HG02981 (cell line): ENCODE measurements at regions not wholly inside any gene's neighbourhood (a gene's known extent, or its start where the extent isn't known, plus 50 kb on each side); places are given as distances from the start of the nearest gene placed in this dataset.

Experiments used
- ATAC-seq: cut with Tn5 transposase; IDR thresholded peaks from one replicate; pipeline ENCODE4 v1.9.1; 2021; ENCODE audit warnings: mild to moderate bottlenecking, moderate library complexity; ENCODE audit not compliant: unreplicated experiment

DNA sequence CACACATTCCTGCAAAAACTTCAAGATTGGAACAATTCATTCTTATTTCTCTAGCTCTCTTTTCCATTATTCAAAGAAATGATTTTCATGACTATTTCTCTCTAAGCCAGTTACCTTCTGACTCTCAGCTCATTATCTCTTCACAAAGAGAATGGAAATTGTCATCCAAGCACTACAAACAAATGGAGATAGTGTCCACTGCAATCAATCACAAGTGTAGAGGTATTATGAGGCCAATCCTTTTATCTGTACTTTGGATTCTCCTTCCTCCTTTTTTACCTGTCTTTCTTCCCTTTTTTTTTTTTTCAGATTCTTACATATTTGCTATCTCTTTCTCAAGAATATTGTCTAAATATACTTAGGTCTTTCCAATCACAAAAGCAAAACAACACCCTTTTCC, 497.7 kb upstream of the MEF2C start:
- no peak for ATAC-seq

DNA sequence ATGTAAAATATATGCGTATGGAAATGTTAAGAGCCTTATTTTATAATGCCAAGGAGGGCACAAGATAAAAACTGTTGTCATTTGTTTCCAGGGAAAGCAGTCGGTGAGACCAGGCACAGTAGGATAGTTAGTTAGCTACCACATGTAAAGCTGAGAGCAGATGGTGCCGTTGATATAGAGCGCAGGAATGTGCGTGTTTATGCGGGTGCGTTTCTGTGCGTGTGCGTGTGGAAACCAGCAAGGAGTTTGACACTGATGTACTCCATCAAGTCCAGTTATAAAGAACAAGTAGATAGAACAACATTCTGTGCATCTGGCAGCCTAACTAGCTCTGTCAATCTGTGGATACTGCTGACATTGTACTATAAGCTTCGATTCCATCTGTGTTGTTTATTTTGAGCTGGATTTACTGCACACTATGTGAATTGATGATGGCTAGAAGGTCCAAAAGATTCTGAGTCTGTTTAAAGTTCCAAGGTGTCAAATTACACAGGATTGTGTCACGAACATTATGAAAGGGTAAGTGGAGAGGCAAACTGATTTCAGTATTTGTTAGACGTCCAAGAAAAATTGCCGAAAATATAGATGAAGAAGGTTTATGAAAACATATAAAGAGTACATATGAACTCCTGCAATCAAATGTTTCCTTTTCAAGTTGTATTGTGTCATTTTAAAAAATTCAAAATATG, 494.9 kb upstream of the MEF2C start:
- no peak for ATAC-seq

DNA sequence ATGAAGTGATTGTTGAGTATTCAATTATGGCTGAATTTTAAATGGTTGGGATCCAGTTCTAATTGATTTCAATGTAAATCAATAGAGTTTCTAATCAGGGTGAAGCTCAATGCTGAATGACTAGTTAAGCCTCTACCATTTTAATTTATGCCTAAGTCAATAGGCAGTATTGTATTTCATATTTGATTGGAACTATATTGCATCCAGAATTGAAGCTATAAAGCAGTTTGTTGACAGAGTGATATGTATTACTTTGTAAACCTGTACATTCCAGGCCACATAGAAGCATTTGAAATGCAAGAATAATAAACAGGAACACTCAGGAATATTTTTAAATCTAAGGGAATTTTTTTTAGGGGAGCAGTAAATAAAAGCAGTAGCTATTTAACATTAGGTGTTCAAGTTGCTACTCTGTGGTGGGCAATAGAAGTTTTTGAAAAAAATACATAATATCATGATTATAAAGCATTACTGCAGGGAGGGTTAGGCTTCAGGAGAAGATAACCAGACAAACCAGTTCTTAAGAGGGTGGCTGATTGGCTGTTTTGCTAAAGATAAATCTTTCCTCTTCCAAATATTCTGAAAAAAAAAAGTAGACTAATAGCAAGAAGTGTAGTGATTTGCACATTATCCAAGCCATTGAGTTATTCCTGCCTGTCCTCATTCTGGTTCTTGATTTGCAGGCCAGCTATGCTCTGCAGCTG, 492.0 kb upstream of the MEF2C start:
- ATAC-seq = no peak

DNA sequence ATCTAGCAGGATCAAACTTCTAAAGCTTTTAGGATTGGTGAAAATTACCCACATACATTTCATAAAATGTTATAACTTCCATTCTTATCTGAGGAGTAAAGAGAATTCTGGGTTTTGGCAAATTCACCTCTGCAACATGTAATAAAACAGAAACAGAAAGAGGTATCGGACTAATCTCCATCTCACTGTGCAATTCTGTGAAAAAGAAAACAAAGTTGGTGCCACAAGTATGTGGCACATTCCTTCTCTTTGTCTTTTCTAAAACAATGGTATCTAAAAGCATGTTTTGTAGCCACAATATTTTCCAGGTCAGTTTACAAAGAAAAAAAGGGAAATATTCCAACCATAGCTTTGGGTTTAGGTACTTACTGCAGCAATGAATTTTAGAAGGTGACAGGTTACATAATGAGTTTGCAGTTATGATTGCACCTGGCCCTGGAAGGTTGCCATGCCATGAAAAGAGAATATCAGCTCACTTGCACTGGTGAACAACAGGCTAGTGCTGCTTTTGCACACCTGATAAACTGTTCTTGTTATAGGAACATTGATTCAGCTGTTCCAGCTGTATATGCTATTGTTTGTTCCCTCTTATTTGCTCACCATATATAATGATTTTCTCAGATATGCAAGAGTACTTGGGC, 491.3 kb upstream of the MEF2C start:
- ATAC-seq = no peak

DNA sequence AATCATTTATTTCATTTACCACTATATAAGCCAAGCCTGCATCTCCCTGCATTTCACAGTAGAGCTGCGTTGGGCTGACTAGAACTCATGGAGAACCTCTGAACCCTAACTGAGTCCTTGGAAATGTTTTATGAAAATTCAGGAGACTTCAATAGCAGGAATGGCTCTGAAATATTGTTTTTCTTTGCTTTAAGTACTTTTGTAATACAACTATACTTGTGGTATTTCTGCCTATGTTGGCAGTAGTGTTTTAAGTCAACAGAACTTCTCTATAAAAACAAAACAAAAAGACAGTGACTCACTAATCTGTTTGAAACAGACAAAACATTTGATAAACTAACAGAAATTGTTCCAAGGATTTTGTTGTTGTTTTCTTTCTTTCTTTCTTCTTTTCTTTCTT, 489.2 kb upstream of the MEF2C start:
- no peak for ATAC-seq

DNA sequence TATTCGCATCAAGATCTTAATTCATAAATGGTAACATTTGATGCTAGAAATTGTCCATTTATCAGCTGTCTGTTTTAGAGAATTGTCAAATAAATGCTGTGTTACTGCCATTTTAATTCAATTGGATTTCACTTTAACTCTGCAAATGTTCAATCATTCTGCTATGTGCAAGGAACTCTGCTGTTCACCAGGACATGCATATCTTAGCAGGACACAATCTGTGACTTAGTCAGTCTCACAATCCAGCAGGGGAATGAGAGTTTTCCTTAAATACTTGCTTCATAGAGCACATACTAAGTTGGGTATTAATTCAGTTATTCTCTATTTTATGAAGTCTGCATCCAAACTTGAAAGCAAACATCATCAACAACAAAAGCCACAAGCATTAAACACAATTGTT, 488.7 kb upstream of the MEF2C start:
- ATAC-seq = no peak

DNA sequence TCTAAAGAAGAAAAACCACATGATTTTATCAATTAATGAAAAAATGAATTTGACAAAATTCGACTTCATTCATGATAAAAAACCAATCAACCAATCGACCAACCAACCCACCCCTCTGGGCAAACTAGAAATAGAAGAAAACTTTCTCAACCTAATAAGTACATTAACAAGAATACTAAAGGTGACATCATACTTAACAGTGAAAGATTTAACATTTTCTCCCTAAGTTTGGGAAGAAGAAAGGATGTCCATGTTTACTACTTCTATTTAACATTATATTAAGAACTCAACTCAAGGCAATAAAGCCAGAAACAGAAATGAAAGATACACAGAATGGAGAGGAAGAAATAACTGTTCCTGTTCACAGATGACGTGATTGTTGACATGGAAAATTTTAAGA, 476.1 kb upstream of the MEF2C start:
- no peak for ATAC-seq

DNA sequence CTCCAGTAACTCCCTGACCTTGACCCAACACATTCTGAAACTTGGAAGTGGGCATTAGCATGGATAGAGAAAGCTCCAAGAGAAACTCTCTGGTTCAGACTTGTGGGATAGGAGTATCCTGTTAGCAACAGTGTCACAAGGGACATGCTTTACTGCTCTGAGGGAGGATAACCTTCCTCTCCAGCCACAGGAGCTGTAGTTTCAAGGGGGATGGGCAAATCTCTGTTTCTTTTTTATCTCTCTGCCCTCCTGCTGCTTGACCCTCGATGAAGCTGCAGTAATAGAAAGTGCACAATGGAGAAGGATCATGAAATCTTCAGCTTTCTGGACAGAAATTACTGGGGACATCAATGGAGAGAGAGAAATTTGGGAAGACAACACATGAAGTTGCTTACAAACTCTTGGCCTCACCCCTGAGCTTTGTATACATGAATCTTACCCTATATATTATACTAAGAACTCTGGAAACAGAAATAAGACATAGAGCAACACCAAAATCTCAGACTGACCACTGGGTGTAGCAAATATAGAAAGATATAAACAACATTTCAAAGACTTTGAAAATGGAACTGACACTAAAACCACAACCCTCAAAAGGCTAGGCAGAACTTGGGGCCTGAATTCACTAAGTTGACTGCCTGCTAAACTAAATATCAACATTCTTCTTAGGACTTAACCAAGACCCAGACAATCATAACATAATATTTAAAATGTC, 471.0 kb upstream of the MEF2C start:
- ATAC-seq = peak; percentile 74

DNA sequence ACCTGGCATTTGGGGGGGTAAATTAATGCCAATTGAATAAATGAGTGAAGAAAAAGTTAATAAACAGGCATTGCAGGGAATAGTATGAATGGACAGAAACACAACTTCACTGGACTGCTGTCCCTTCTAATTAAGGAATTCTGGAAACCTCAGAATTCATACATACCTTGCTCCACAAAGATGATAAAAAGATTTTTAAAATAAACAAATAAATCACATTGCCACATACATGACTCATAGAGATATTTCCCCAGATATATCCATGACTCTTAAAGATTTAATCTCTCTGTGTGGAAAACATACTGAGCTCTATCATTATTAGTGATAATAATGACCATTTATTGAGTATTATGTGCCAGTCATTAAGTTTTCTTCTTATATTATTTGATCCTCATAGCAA, 469.0 kb upstream of the MEF2C start:
- ATAC-seq = no peak

DNA sequence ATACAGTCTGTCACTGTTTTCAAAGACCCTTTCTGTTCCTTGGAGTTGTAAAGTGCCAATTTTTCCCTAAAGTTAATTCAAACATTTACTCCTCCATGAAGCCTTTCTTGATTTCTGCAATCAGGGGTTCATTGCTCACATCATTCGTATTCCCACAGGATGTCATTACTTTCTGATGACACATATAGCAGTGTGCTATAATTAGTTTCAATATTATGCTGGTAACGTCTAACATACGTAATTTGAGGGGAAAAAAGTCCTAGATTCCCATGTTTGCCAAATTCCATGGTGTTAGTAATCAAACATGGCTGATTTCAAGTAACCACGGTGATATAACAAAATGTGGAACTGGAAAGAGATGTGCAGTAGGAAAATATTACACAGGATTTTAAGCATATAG, 468.2 kb upstream of the MEF2C start:
- ATAC-seq = no peak

DNA sequence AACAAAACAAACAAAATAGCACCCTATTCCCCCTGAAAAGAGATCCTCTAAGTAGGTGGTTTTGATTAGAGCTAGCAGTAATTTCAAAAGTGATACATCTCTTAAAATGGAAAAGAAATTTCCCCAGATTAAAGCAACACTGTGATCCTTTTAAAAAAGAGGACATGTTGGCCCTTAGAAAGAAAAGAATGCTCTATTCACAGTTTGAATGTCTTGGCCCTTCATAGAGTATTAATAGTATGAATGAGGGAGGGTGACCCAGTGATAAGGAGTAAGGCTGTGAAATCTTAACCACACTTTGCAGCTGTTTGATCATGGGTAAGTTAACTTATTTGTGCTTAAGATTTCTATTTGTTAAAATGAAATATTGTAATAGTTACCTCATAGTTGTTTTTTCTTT, 467.7 kb upstream of the MEF2C start:
- no peak for ATAC-seq

DNA sequence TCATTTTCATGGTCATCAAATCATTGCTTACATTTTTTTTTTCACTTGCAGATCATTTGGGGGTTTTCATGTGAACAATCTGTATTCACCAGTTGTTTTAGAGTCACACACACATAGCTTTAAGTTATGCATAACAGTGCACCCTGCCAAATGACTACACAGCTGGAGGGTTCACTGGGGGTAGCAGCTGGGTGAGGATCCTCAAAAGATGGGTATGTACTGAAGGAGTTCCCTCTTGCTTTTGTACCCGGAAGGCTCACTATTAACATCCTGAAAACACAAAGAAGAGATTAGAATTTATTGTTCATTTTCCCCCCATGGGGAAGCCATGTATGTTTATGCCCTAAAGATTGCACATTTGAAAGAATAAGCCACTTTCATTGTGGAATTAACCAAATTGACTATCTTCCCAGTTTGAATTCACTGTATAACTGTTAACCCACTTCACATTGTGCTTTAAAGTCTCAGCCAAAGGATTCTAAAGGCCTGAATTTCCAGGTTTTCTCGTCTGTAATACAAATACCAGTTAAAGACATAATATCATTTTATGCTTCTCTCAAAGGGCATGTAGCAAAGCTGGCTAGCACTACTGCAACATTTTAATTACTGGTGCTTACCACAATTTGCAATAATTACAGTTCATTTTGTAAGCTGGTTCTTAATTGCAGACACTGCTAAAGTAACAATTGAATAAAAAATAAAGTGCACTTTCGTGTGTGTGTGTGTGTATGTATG, 466.4 kb upstream of the MEF2C start:
- ATAC-seq = no peak

DNA sequence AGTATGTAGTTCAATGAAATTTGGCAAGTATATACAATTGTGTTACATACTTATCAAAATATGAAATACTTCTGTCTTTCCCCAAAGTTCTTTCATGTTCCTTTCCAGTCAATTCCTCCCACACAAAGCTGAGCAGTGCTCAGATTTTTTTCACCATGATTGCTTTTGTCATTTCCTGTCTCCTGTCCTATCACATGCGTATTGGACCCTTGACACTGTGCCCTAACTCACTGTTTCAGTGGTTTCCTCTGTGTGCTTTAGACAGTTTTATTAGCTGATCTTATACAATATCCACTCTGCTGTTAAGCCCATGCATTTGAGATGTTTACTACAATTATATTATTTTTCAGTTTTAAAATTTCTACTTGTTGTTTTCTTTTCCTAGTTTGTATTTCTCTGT, 463.6 kb upstream of the MEF2C start:
- ATAC-seq = no peak

DNA sequence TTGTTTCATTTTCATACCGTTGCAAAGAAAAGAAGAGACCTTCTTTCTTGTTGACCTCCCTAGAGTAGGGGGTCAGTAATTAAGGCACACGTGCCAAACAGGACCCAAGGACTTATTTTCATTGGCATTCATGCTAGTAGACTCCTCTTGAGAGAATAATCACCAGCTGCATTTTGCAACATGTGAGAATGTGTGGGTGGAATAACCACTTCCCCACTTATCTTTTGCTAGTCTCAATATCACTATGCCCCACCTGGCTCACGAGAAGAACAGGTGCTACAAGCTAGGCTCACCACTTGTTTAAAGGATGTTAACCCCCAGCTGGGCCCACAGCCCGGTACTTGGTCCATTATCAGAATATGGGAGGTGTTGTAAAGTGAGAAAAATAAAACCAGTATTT, 460.7 kb upstream of the MEF2C start:
- peak; percentile 85 for ATAC-seq

DNA sequence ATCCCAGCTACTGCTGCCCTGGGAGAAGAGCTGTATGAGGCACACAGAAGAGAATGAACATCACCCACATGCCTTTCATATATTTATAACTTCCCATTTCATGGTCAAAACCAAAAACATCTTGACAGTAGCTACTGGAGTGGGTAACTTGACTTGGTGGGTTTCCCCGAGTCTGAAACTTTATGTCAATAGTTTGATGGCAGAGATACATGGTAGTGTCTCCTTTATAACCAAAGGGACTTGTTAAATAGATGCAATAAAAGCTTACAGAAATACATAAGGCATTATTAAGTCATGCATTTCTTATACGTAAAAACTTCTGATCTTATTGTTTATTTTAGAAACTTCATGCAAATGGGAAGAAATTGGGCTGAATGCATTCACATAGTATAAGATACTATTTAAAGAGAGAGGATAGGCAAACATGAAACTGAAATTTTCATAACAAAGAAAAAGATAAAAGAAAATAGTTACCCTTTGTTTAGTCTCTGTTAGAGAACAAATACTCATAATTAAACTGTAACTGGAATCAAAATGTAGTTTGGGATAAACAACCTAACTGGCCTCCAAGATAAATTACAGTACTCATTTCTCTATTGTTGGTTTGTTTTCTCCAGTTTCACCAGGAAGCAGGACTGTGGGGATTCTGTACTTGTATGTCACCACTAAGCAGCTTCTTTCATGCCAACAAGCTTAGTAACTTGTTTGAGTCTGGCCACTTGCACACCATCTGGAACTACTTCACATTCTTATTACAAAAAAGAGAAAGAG, 459.3 kb upstream of the MEF2C start:
- ATAC-seq = peak; percentile 26

DNA sequence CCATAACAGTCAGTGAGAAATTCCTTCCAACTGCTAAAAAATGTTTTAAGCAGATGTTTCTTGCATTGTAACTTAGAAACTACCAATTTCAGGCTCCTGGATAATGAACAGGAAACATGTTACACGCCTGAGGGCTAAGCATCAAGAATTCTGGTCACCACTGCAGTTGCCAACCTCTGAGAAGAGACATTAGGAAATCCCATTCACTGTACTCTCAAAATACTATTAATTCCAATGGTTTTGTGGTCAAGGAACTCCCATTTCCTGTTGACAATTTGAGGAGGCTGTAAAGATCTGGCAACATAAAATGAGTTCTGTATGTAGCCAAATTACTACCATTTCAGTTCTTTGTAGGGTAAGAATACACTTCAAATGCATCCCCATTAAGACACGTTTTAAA, 456.0 kb upstream of the MEF2C start:
- ATAC-seq = no peak

DNA sequence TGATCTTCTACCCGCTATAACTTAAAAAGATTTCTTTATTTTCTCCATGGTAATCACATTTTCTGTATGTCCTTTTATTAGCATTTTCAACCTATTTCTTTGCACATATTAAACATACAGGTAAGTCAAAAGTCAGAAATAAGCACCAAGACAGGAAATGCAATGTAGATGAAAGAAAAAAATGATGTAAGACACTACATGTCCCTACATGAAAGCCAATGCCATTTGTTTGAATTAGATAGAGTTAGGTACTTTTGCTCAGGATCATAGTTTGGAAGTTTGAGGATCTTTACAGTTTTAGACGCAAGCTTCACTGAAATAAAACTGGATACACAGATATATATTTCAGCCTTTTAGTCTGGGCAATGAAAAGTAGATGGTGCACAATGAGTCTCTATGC, 453.1 kb upstream of the MEF2C start:
- no peak for ATAC-seq

DNA sequence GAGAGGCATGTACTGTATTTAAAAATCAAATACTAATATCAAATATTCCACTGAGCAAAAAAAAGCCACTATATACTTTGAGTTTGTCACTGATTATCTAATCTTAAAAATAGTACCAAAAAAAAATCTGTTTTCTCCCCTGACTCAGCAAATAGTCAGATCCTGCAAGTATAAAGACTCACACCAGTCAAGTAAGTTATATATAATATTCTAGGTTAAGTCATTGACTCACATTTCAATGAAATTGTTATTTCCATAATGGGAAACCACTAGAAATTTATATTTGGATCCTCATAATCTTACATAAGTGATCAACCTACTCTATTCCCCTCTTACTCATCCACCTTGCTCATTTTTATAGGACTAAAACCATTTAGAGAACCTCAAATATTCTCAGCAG, 447.2 kb upstream of the MEF2C start:
- ATAC-seq = no peak

DNA sequence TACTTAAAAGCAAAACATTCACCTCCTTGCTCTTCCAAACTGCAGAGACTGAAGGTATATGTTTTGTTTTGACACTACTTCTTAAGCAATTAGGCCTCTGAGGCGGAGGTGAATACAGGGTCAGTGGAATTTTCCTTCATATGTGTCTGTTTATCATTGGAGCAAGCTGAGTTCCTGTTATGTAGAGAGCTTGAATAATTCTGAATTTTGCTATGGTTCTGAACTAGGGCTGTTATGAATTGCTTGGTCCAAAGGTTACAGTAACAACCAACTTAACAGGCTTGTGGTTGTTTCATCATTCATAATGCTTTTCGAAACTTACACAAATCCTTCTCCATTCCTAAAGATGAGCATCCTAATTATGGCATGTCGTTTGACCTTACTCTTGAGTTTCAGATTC, 444.6 kb upstream of the MEF2C start:
- no peak for ATAC-seq

DNA sequence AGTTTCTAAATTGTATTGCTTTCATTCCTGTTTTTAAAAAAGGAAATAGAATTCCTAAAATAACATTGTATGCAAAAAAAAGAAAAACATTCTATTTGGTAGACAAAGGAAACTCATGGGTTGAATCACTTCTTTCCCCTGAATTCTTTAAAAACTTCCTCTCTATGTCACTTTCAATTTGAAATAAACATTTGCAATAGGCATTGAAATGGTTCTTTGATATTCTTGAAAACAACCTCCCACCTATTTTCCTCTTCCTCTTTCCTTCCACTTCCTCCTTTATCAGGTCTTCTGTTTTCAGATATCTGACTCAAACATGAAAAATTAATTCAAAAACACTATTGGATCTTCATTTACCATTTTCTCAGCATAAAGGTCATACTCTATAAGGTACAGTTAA, 442.0 kb upstream of the MEF2C start:
- no peak for ATAC-seq
